Spinal cord (tissue), 9 donors: ENCODE measurements at regions not wholly inside any gene's neighbourhood (a gene's known extent, or its start where the extent isn't known, plus 50 kb on each side); places are given as distances from the start of the nearest gene placed in this dataset.

Source experiments
- DNase-seq, 6 donors: peaks; one replicate each; pipeline versions ENCODE4 v3.0.0 to v3.0.0-alpha.2; 2013 to 2015; ENCODE audit warnings: low spot score in 6 of 6, low read depth in 4 of 6
- H3K27ac ChIP-seq: one replicate; pipeline ENCODE4 v1.5.1; 2013; ENCODE audit warnings: low read depth, low read length, control low read depth
- H3K27me3 ChIP-seq: one replicate; pipeline ENCODE4 v1.6.1; 2013; ENCODE audit warnings: low read length; ENCODE audit not compliant: control insufficient read depth, insufficient read depth
- H3K36me3 ChIP-seq: one replicate; pipeline ENCODE4 v1.6.1; 2013; ENCODE audit warnings: low read length; ENCODE audit not compliant: control insufficient read depth, insufficient read depth
- H3K4me1 ChIP-seq: one replicate; pipeline ENCODE4 v1.6.1; 2013; ENCODE audit warnings: low read length; ENCODE audit not compliant: control insufficient read depth, insufficient read depth
- H3K4me3 ChIP-seq: one replicate; pipeline ENCODE4 v1.5.1; 2013; ENCODE audit warnings: low read depth, low read length, control low read depth
- H3K9me3 ChIP-seq: one replicate; pipeline ENCODE4 v1.6.1; 2013; ENCODE audit warnings: low read length; ENCODE audit not compliant: control insufficient read depth, insufficient read depth
- WGBS: methylation state at CpG from one replicate; pipeline ENCODE4 v1.1.5; 2013; ENCODE audit warnings: missing lambda C conversion rate; ENCODE audit not compliant: insufficient coverage; 5-methylcytosine and 5-hydroxymethylcytosine counted together
- donor health status: healthy.

GRCh38 chr10:123579675-123580074 is 86.5 kb upstream of the GPR26 start:
- H3K4me1 ChIP-seq: peaks cover 10% of the 10 kb centered on the region
- no peak for DNase-seq
- no peaks in the 10 kb centered on the region for H3K36me3 ChIP-seq
- no peak overlapping the region for H3K4me3 ChIP-seq
- WGBS: 59% methylated on average over 3 of the region's 5 CpGs
- H3K9me3 ChIP-seq: no peaks in the 10 kb centered on the region
- peaks cover 26% of the 10 kb centered on the region for H3K27me3 ChIP-seq
- no peak overlapping the region for H3K27ac ChIP-seq

- Histone ChIP-seq H3K9me3 (no peaks in the 10 kb centered on the region), H3K27me3 (peaks cover 26% of the 10 kb centered on the region), H3K36me3 (no peaks in the 10 kb centered on the region), H3K4me3 (no peak overlapping the region), H3K4me1 (peaks cover 15% of the 10 kb centered on the region), H3K27ac (no peak overlapping the region)
- no peak for DNase-seq
- WGBS: 74% methylated on average over 4 of the region's 4 CpGs
Measured at GRCh38 chr10:123580426-123580825, 85.7 kb upstream of the GPR26 start.

DNA sequence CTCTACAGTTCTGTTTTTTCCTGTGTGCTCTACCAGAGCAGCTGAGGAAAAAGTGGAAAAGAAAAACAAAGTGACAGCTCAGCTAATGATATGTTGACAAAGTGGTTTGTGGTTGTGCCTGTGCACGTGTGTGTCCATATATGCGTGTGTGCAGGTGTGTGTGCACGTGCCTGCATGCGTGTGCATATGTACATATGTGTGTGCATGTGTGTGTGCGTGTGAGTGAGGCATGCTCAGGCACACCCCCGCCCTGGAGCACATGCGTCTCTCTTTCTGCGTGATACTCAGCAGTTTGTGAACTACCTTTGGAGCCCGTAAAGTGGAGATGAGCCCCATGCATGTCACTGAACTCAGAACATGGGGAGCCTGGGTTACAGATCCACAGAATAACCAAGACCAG is 84.5 kb upstream of the GPR26 start:
- DNase-seq: no peak
- no peaks in the 10 kb centered on the region for H3K36me3 ChIP-seq
- H3K4me3 ChIP-seq: no peak overlapping the region
- no peaks in the 10 kb centered on the region for H3K9me3 ChIP-seq
- peaks cover 26% of the 10 kb centered on the region for H3K27me3 ChIP-seq
- H3K4me1 ChIP-seq: peaks cover 20% of the 10 kb centered on the region
- H3K27ac ChIP-seq: no peak overlapping the region
- 78% methylated on average over 9 of the region's 9 CpGs for WGBS

DNA sequence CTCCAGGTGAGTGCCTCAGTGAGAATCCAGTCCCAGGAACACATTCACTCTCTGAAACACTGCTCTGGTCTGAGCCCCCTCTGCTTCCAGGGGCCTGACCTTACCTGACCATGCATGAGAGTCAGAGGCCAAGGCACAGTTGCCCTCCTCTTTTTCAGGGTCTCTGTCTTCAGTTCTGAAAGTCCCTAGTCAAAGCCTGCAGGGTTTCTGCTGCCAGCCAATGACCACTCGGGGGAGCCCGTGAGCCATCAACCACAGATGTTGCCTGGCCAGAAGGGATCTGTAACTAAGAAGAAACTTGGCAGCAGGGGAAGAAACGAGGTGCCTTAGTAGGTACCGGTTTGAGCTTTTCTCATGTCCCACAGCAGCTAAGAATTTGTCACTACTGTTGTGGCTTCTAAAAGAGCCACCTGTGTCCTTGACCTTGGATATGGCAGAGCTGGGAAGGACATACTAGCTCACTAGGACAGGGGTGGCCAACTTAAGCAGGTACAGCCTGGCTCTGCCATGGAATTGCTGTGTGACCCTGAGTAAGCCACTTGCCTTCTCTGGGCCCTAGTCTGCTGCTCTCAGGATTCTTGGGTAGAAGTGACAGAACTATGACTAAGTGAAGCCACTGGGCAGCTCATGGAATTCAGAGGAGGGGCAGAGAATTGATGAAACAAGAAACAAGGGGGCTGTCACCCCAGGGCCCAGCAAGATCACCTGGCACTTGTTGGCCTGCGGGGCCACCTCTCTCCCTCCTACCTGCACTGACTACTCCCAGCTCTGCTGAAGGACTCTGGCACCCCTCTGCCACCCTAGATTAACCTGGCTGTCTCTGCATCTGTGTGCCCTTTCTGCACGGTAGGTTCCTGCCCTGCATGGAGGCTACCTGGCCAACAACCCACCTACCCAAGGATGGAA is 83.8 kb upstream of the GPR26 start:
- no peaks in the 10 kb centered on the region for H3K9me3 ChIP-seq
- no peak overlapping the region for H3K4me3 ChIP-seq
- H3K27me3 ChIP-seq: peaks cover 26% of the 10 kb centered on the region
- 16% methylated on average over 5 of the region's 6 CpGs for WGBS
- peak; percentile 60 to 96 (median 80) for DNase-seq
- H3K27ac ChIP-seq: no peak overlapping the region
- H3K4me1 ChIP-seq: peaks cover 20% of the 10 kb centered on the region
- H3K36me3 ChIP-seq: no peaks in the 10 kb centered on the region

DNA sequence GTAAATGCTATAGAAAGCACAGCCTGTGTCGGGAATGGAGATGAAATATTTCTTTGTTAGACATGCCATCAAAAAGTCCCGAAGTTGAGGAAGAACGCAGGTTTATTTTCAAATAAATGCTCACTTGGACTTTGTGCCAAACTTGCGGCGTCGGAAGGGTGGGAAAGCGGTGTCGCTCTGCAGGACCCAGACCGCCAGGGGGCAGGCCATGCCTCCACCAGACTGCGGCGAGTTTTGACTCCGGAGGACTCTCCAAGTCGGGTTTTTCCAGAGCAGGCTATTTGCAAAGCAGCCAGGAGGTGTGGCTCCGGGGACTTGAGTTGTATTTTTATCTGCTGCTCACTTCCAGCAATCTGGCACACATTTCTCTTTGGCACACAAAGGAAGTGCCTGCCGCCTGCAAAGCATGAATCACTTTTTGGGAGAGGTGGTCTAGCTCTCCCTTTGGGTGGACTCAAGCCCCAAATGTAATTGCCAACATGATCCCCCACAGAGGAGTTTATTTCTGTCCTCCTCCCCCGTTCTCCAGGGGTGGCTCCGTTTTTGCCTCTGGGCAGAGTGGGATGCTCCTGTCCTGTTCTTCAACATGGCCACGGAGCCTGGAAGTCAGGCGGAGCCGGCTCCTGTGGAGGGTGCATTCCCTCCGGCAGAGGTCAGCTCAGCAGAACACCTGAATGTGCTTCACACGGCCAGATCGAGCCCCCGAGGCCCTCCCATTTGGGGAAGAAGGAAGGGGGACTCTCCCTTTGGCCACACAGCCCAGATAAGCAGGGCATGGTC is 82.3 kb upstream of the GPR26 start:
- H3K4me1 ChIP-seq: peaks cover 23% of the 10 kb centered on the region
- peak; percentile 53 to 96 (median 81) for DNase-seq
- H3K27me3 ChIP-seq: peaks cover 26% of the 10 kb centered on the region
- H3K4me3 ChIP-seq: no peak overlapping the region
- H3K27ac ChIP-seq: no peak overlapping the region
- H3K36me3 ChIP-seq: no peaks in the 10 kb centered on the region
- WGBS: 11% methylated on average over 19 of the region's 24 CpGs
- no peaks in the 10 kb centered on the region for H3K9me3 ChIP-seq

- Histone ChIP-seq H3K4me1 (peaks cover 23% of the 10 kb centered on the region), H3K36me3 (no peaks in the 10 kb centered on the region), H3K27me3 (peaks cover 26% of the 10 kb centered on the region), H3K27ac (no peak overlapping the region), H3K9me3 (no peaks in the 10 kb centered on the region), H3K4me3 (no peak overlapping the region)
- WGBS: 93% methylated on average over 10 of the region's 12 CpGs
- DNase-seq: no peak
Measured at GRCh38 chr10:123584419-123584775, 81.8 kb upstream of the GPR26 start.

- H3K36me3 ChIP-seq: no peaks in the 10 kb centered on the region
- H3K4me1 ChIP-seq: peaks cover 23% of the 10 kb centered on the region
- H3K27ac ChIP-seq: no peak overlapping the region
- peak in 1 of 6 donors; percentile 39 for DNase-seq
- H3K27me3 ChIP-seq: peaks cover 16% of the 10 kb centered on the region
- no peaks in the 10 kb centered on the region for H3K9me3 ChIP-seq
- 53% methylated on average over 5 of the region's 12 CpGs for WGBS
- no peak overlapping the region for H3K4me3 ChIP-seq
Measured at GRCh38 chr10:123585477-123586445, 80.4 kb upstream of the GPR26 start.

GRCh38 chr10:123587110-123587509 is 79.0 kb upstream of the GPR26 start:
- Histone ChIP-seq H3K9me3 (peaks cover 1% of the 10 kb centered on the region), H3K4me1 (peaks cover 23% of the 10 kb centered on the region), H3K27me3 (peaks cover 16% of the 10 kb centered on the region), H3K27ac (no peak overlapping the region), H3K36me3 (no peaks in the 10 kb centered on the region), H3K4me3 (no peak overlapping the region)
- no peak for DNase-seq
- 92% methylated on average over 1 of the region's 3 CpGs for WGBS

DNA sequence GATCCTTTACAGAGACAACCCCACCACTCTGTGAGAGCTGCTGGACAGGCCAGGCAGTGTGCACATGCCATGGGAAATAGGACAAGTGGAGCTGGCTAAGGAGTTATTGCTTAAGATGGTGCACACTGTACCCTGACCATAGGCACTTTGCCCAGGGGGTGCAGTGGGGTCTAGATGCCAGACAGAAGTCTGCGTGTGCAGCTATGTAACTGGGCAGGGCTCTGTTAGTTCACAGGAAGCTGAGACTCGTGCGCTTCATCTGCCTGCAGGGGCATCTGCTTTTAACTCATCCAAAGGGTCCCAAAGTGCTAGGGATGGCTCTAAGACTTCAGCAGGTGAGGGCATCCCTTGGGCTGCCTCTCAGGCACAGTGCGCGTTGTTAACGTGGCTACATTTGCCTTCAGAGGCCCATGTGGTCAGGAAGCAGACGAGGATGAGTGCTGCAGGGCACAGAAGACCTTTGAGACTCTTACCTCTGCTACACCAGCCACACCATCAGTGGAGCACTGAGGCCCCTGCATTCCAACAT is 77.7 kb upstream of the GPR26 start:
- no peak overlapping the region for H3K27ac ChIP-seq
- peaks cover 23% of the 10 kb centered on the region for H3K4me1 ChIP-seq
- DNase-seq: no peak
- peaks cover 5% of the 10 kb centered on the region for H3K27me3 ChIP-seq
- peaks cover 1% of the 10 kb centered on the region for H3K9me3 ChIP-seq
- WGBS: 82% methylated on average over 7 of the region's 7 CpGs
- H3K4me3 ChIP-seq: no peak overlapping the region
- no peaks in the 10 kb centered on the region for H3K36me3 ChIP-seq
